Neuron (in vitro differentiated cells): ENCODE measurements at regions not wholly inside any gene's neighbourhood (a gene's known extent, or its start where the extent isn't known, plus 50 kb on each side); places are given as distances from the start of the nearest gene placed in this dataset.

Source experiments
- H2AFZ ChIP-seq: one replicate; pipeline ENCODE4 v1.6.1; 2013; ENCODE audit warnings: low read depth, mild to moderate bottlenecking, inconsistent platforms, low read length, moderate library complexity
- H3K27me3 ChIP-seq: one replicate; pipeline ENCODE4 v1.6.1; 2013; ENCODE audit warnings: low read length; ENCODE audit not compliant: insufficient read depth
- H3K36me3 ChIP-seq: one replicate; pipeline ENCODE4 v1.6.1; 2013; ENCODE audit warnings: low read length; ENCODE audit not compliant: insufficient read depth
- H3K4me1 ChIP-seq: one replicate; pipeline ENCODE4 v1.6.1; 2013; ENCODE audit warnings: low read length; ENCODE audit not compliant: insufficient read depth
- H3K4me3 ChIP-seq: 2 replicates; pipeline ENCODE4 v1.5.1; 2013; ENCODE audit warnings: mild to moderate bottlenecking, low read length, moderate library complexity
- H3K9me3 ChIP-seq: one replicate; pipeline ENCODE4 v1.6.1; 2013; ENCODE audit warnings: low read length

GRCh38 chr2:118510807-118511206 lies 336.6 kb downstream of the EN1 start:
- no peaks in the 10 kb centered on the region for H3K36me3 ChIP-seq
- H3K4me1 ChIP-seq: no peaks in the 10 kb centered on the region
- H3K27me3 ChIP-seq: peaks cover 2% of the 10 kb centered on the region
- no peak overlapping the region for H2AFZ ChIP-seq
- H3K9me3 ChIP-seq: no peaks in the 10 kb centered on the region
- no peak overlapping the region for H3K4me3 ChIP-seq

DNA sequence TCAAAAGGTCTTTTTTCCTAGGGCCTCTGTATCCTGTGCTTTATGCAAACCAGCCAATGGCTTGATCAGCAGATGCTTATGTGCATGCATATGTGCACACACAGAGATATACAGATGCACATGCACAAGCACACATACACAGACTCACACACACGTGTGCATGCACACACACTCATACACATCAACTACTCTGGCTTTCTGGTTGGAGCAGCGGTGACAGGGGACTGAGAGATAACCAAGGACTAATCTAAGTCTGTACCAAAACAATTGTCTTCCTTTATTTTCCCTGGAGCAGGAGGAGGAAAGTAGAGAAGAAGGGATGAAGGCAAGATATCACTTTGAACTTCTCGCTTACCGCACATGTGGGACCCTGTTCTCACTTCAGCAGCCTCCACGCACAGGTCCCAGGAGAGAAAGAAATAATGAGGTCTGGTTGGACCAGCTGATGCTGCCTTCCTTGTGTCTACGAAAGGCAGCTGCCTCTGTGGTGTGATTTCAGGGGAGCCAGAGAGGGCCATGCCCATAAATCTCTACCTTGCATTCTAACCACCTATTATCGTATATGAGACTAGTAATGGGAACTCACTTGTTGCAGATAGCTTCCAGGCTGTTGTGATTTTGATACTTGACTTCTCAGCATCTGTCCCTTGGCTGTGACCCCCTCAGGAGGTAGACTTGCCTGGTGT lies 338.0 kb downstream of the EN1 start:
- no peak overlapping the region for H2AFZ ChIP-seq
- no peaks in the 10 kb centered on the region for H3K36me3 ChIP-seq
- no peak overlapping the region for H3K4me3 ChIP-seq
- no peaks in the 10 kb centered on the region for H3K9me3 ChIP-seq
- no peaks in the 10 kb centered on the region for H3K4me1 ChIP-seq
- peaks cover 2% of the 10 kb centered on the region for H3K27me3 ChIP-seq

- no peaks in the 10 kb centered on the region for H3K4me1 ChIP-seq
- no peaks in the 10 kb centered on the region for H3K9me3 ChIP-seq
- H2AFZ ChIP-seq: no peak overlapping the region
- H3K27me3 ChIP-seq: peaks cover 2% of the 10 kb centered on the region
- no peak overlapping the region for H3K4me3 ChIP-seq
- H3K36me3 ChIP-seq: no peaks in the 10 kb centered on the region
These were observed 339.2 kb downstream of the EN1 start for GRCh38 chr2:118508282-118508681.

DNA sequence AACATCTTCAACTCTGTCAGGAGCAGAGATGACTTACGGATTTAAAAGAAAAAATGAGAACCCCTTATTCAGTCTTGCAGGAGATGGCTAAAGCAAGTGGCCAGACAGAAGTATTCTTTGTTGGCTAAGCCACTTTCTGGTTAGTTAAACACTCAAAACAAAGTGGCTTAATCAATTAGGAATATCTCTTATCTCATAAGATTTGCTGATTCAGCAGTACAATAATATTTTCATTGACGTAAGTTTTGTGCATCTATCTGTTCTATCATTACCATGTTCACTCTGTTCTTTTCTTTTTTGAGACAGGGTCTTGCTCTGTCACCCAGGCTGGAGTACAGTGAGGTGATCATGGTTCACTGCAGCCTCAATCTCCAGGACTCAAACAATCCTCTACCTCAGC lies 342.0 kb downstream of the EN1 start:
- no peaks in the 10 kb centered on the region for H3K9me3 ChIP-seq
- no peaks in the 10 kb centered on the region for H3K36me3 ChIP-seq
- no peak overlapping the region for H2AFZ ChIP-seq
- H3K4me1 ChIP-seq: no peaks in the 10 kb centered on the region
- no peak overlapping the region for H3K4me3 ChIP-seq
- H3K27me3 ChIP-seq: peaks cover 2% of the 10 kb centered on the region

DNA sequence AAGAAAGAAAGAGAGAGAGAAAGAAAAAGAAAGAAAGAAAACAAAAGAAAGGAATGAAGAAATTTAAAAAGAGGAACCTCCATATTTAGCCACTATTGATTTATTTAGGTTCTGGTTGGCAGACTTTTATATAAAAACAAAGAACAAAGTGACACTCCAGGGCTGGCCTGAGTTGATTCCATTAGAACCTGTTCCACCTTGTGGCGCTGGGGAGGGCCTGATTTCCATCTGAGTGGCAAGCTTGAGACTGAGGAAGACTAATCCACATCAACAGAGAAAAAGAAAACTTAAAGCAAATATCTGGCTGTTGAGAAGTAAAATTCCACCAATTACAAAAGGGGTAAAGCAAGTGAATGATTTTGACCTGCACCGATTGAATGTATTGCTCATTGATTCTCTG lies 345.3 kb downstream of the EN1 start:
- Histone ChIP-seq H3K27me3 (peaks cover 2% of the 10 kb centered on the region), H2AFZ (no peak overlapping the region)

GRCh38 chr2:118498943-118499342 lies 348.5 kb downstream of the EN1 start:
- Histone ChIP-seq H3K36me3 (no peaks in the 10 kb centered on the region), H2AFZ (no peak overlapping the region), H3K9me3 (no peaks in the 10 kb centered on the region), H3K4me1 (no peaks in the 10 kb centered on the region), H3K27me3 (no peaks in the 10 kb centered on the region), H3K4me3 (no peak overlapping the region)

More for the DNA sequence above, 345.3 kb downstream of the EN1 start:
- Histone ChIP-seq H3K9me3 (no peaks in the 10 kb centered on the region), H3K36me3 (no peaks in the 10 kb centered on the region), H3K4me3 (no peak overlapping the region), H3K4me1 (no peaks in the 10 kb centered on the region)

DNA sequence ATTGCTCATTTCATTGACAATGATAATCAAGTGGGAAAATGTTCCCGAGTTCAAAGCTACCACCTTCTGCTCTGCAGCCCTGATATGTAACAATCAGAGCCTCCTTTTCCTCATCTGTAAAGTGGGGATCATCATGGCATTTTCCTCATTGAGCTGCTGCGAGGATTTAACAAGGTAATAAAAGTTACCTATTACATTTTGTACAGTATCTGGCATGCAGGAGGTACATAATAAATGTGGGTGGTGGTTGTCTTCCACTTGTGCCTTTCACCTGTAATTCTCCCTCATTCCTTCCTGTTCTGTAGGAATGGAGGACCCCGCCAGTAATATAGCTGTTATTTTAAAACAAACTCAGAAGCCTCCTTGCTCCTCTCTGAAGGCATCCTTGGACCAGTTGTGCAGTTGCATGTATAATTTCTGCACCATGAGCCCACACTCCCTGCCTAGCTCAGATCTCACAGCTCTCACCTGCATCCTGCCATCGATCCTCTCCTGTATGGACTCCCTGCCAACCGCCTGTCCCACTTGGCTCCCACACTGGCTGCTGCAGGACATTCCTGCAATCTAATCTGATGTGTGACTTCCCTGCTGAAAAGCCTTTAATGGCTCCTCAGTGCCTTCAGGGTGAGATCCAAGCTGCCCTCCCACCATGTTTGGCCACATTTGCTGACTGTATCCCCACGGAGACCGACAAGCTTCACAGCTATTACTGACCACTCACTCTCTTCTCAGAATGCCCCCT lies 350.4 kb downstream of the EN1 start:
- H2AFZ ChIP-seq: no peak overlapping the region
- H3K36me3 ChIP-seq: no peaks in the 10 kb centered on the region
- H3K4me1 ChIP-seq: no peaks in the 10 kb centered on the region
- no peak overlapping the region for H3K4me3 ChIP-seq
- no peaks in the 10 kb centered on the region for H3K27me3 ChIP-seq
- no peaks in the 10 kb centered on the region for H3K9me3 ChIP-seq

DNA sequence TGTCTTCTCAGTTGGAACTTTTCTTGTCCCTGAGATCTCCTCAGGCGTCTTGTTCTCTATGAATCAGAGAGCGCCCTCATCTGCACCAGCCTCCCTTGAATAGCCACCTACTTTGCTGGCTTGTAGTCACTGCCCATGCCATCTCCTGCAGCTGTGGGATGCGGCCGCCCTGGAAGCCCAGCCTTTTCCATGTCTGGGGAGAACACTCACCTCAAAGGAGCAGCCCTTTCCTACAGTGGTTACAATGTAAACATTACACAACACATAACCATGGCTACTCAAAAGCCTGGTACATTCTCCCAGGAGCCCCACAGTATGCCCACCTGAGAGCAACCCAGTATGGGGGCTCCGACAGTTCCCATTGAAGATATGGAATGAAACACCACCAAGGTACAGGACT lies 351.0 kb downstream of the EN1 start:
- H3K27me3 ChIP-seq: no peaks in the 10 kb centered on the region

GRCh38 chr2:118495290-118495689 lies 352.2 kb downstream of the EN1 start:
- H3K4me3 ChIP-seq: no peak overlapping the region
- H3K4me1 ChIP-seq: no peaks in the 10 kb centered on the region
- no peaks in the 10 kb centered on the region for H3K27me3 ChIP-seq
- no peak overlapping the region for H2AFZ ChIP-seq
- H3K36me3 ChIP-seq: no peaks in the 10 kb centered on the region
- no peaks in the 10 kb centered on the region for H3K9me3 ChIP-seq

More for the DNA sequence above, 351.0 kb downstream of the EN1 start:
- Histone ChIP-seq H3K36me3 (no peaks in the 10 kb centered on the region), H3K4me1 (no peaks in the 10 kb centered on the region), H3K4me3 (no peak overlapping the region), H3K9me3 (no peaks in the 10 kb centered on the region), H2AFZ (no peak overlapping the region)

DNA sequence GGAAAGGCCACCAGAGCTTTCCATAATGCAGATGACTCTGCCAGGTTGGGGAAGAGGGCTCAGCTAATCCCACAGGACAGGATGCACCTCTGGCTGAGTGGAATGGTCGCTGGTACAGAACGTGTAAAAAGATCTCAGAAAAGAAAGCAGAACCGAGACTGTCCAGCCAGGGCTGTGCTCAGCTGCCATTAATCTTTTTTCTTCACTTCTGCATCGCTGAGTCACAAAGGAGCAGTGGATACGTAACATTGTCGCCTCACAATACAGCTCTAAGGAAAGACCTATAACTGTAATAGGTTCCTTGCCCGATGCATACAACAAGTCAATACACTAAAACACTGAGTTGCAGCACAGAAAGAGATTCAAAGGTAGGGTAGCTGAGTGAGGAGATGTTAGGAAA lies 354.2 kb downstream of the EN1 start:
- no peaks in the 10 kb centered on the region for H3K27me3 ChIP-seq

DNA sequence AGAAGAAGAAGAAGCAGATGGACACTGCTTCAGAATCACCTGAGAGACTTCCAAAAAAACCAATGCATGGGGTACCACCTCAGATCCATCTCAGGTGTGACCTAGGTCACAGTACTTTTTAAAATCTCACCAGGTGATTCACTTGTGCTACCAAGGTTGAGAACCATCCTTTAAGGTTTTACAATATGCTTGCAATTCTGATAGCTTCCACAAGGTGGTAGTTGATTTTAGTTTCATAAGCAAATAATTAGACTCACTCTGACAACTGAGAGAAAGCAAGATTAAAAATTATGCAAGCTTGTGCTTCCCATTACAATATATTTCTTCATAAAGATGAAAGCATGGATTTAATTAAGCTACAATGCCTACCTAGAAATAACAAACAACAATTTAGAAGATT lies 355.1 kb downstream of the EN1 start:
- no peak overlapping the region for H2AFZ ChIP-seq
- no peaks in the 10 kb centered on the region for H3K36me3 ChIP-seq
- H3K4me1 ChIP-seq: no peaks in the 10 kb centered on the region
- H3K27me3 ChIP-seq: no peaks in the 10 kb centered on the region
- no peak overlapping the region for H3K4me3 ChIP-seq
- H3K9me3 ChIP-seq: no peaks in the 10 kb centered on the region

More for the DNA sequence above, 354.2 kb downstream of the EN1 start:
- no peak overlapping the region for H2AFZ ChIP-seq
- H3K36me3 ChIP-seq: no peaks in the 10 kb centered on the region
- H3K4me1 ChIP-seq: no peaks in the 10 kb centered on the region
- H3K9me3 ChIP-seq: no peaks in the 10 kb centered on the region
- H3K4me3 ChIP-seq: no peak overlapping the region

- H2AFZ ChIP-seq: no peak overlapping the region
- H3K27me3 ChIP-seq: no peaks in the 10 kb centered on the region
- H3K36me3 ChIP-seq: no peaks in the 10 kb centered on the region
- no peaks in the 10 kb centered on the region for H3K9me3 ChIP-seq
- no peaks in the 10 kb centered on the region for H3K4me1 ChIP-seq
- H3K4me3 ChIP-seq: no peak overlapping the region
These were observed 357.1 kb downstream of the EN1 start for GRCh38 chr2:118490330-118490729.

- Histone ChIP-seq H3K36me3 (no peaks in the 10 kb centered on the region), H3K27me3 (no peaks in the 10 kb centered on the region), H2AFZ (no peak overlapping the region), H3K4me3 (no peak overlapping the region), H3K4me1 (no peaks in the 10 kb centered on the region), H3K9me3 (no peaks in the 10 kb centered on the region)
These were observed 357.6 kb downstream of the EN1 start for GRCh38 chr2:118489712-118490299.
